ENCODE measurements at regions not wholly inside any gene's neighbourhood (a gene's known extent, or its start where the extent isn't known, plus 50 kb on each side); places are given as distances from the start of the nearest gene placed in this dataset.
"Not testable (repeated sequence)": the region's sequence is repeated elsewhere in the genome, so short reads cannot be mapped to it uniquely, and the experiment has no call there.

DNA sequence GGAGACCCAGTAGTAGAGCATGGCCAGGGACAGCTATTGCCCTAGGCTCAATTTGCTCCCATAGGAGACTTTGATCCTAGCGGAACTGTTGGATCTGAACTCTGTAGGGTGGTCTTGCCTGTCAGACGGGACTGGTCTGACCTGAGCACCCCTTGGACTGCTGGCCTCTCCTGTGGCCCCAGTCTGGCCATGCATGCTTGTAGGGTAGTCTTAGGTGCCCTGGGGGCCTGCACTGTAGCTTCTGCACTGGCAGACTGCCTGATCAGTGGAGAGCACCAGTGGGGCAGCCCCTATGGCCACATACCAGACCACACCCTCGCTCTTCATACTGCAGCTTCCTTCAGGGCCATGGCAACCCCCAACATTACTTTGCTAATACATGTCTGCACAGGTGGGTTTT, 396.1 kb upstream of the GRAMD2B start:
- Histone ChIP-seq H3K4me3 (replicated peaks in 1 of 3) (no peak overlapping the region), H3K4me1 (no peaks in the 10 kb centered on the region), H3K36me3 (no peaks in the 10 kb centered on the region), H3K27me3 (no peaks in the 10 kb centered on the region), H3K9me3 (no peaks in the 10 kb centered on the region), H3K27ac (no peak overlapping the region)
- intact Hi-C loops (cut with DNase I): no loop called here
- no peak for TF ChIP-seq POLR2A (IDR thresholded peaks at IDR 0.05)
- TF ChIP-seq, protein P1, sequence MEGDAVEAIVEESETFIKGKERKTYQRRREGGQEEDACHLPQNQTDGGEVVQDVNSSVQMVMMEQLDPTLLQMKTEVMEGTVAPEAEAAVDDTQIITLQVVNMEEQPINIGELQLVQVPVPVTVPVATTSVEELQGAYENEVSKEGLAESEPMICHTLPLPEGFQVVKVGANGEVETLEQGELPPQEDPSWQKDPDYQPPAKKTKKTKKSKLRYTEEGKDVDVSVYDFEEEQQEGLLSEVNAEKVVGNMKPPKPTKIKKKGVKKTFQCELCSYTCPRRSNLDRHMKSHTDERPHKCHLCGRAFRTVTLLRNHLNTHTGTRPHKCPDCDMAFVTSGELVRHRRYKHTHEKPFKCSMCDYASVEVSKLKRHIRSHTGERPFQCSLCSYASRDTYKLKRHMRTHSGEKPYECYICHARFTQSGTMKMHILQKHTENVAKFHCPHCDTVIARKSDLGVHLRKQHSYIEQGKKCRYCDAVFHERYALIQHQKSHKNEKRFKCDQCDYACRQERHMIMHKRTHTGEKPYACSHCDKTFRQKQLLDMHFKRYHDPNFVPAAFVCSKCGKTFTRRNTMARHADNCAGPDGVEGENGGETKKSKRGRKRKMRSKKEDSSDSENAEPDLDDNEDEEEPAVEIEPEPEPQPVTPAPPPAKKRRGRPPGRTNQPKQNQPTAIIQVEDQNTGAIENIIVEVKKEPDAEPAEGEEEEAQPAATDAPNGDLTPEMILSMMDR (IDR thresholded peaks at IDR 0.05): no peak
- DNase-seq: no peak
- 93 to 95% methylated on average over 3 of the region's 3 CpGs for WGBS, 2 donors

DNA sequence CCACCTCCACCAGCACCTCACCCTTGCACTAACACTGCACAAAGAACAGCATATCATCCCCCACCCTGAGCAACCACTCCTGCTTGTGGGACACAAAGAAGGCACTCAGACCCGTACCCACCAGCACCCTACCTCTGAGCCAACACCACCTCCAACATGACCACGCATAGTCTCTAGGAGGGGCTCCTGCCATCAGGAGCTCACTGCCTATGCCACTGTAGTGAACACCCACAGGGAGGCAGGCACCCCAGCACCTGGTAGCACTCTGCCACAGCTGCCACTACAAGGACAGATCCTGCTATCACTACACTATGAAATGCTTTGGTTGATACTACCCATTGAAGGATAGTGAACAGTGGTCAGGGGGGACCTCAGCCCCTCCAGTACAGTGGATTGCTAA, 395.6 kb upstream of the GRAMD2B start:
- H3K4me3 ChIP-seq (replicated peaks in 1 of 3): no peak overlapping the region
- WGBS, 2 donors: 96 to 100% methylated on average over 2 of the region's 2 CpGs
- intact Hi-C loops (cut with DNase I): no loop called here
- no peaks in the 10 kb centered on the region for H3K36me3 ChIP-seq
- no peaks in the 10 kb centered on the region for H3K27me3 ChIP-seq
- no peaks in the 10 kb centered on the region for H3K4me1 ChIP-seq
- no peak for DNase-seq
- TF ChIP-seq, protein P1 (IDR thresholded peaks at IDR 0.05): no peak
- H3K9me3 ChIP-seq: no peaks in the 10 kb centered on the region
- no peak overlapping the region for H3K27ac ChIP-seq

DNA sequence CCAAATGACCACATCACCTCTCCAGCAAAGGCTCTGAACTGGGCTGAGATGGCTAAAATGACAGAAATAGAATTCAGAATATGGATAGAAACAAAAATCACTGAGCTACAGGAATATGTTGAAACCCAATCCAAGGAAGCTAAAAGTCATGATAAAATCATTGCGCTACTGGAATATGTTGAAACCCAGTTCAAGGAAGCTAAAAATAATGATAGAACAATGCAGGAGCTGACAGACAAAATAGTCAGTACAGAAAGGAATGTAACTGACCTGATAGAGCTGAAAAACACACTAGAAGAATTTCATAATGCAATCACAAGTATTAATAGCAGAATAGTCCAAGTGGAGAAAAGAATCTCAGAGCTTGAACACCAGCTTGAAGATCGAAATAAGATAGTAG, 394.9 kb upstream of the GRAMD2B start:
- no peak overlapping the region for H3K4me3 ChIP-seq (replicated peaks in 1 of 3)
- intact Hi-C loops (cut with DNase I): no loop called here
- TF ChIP-seq, protein P1 (IDR thresholded peaks at IDR 0.05): no peak
- TF ChIP-seq POLR2A (IDR thresholded peaks at IDR 0.05): no peak
- H3K9me3 ChIP-seq: no peaks in the 10 kb centered on the region
- 96% methylated on average over 2 of the region's 2 CpGs for WGBS, 2 donors
- no peaks in the 10 kb centered on the region for H3K36me3 ChIP-seq
- no peak for DNase-seq
- no peaks in the 10 kb centered on the region for H3K27me3 ChIP-seq
- no peaks in the 10 kb centered on the region for H3K4me1 ChIP-seq
- no peak overlapping the region for H3K27ac ChIP-seq

DNA sequence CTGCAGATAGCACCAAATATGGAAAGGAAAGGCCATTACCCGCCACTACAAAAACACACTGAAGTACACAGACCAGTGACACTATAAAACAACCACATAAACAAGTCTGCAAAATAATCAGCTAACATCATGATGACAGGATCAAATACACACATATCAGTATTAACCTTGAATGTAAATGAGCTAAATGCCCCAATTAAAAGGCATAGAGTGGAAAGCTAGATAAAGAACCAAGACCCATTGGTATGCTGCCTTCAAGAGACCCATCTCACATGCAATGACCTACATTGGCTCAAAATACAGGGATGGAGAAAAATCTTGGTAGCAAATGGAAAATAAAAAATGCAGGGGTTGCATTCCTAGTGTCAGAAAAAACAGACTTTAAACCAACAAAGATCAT, 393.9 kb upstream of the GRAMD2B start:
- H3K9me3 ChIP-seq; H3K27ac ChIP-seq; DNase-seq; H3K4me1 ChIP-seq; intact Hi-C loops (cut with DNase I); H3K36me3 ChIP-seq; H3K4me3 ChIP-seq (replicated peaks in 1 of 3); H3K27me3 ChIP-seq: not testable (repeated sequence)
- WGBS, 2 donors: 91 to 95% methylated on average over 1 of the region's 1 CpG

DNA sequence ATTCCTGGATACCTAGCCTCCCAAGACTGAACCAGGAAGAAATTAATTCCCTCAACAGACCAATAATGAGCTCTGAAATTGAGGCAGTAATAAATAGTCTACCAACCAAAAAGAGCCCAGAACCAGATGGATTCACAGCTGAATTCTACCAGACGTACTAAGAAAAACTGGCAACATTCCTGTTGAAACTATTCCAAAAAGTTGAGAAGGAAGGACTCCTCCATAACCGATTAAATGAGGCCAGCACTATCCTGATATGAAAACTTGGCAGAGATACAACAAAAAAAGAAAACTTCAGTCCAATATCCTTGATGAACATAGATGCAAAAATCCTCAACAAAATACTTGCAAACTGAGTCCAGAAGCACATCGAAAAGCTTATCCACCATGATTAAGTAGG, 392.5 kb upstream of the GRAMD2B start:
- no peak for DNase-seq
- Histone ChIP-seq H3K36me3 (no peaks in the 10 kb centered on the region), H3K9me3 (no peaks in the 10 kb centered on the region), H3K27ac (no peak overlapping the region), H3K27me3 (no peaks in the 10 kb centered on the region), H3K4me3 (replicated peaks in 1 of 3) (no peak overlapping the region), H3K4me1 (no peaks in the 10 kb centered on the region)
- WGBS, 2 donors: 54 to 66% methylated on average over 3 of the region's 3 CpGs
- TF ChIP-seq, protein P1 (IDR thresholded peaks at IDR 0.05): no peak
- TF ChIP-seq POLR2A (IDR thresholded peaks at IDR 0.05): no peak
- intact Hi-C loops (cut with DNase I): no loop called here
